BLaER1 treated with 17β-estradiol and CSF1 and Interleukin-3, amounts not matched to agents 10 nM and 100 nM (cell line): ENCODE measurements at regions not wholly inside any gene's neighbourhood (a gene's known extent, or its start where the extent isn't known, plus 50 kb on each side); places are given as distances from the start of the nearest gene placed in this dataset.

ENCODE experiments used
- H3K27ac ChIP-seq, 11 experiments: shearing (Covaris generic); formaldehyde crosslinking; 2 replicates each; pipeline ENCODE4 v1.8.1; 2022
- H3K27me3 ChIP-seq, 11 experiments: shearing (Covaris generic); formaldehyde crosslinking; 2 replicates each; pipeline ENCODE4 v1.8.1; 2022
- H3K36me3 ChIP-seq, 11 experiments: shearing (Covaris generic); formaldehyde crosslinking; 2 replicates each; pipeline ENCODE4 v1.8.1; 2022
- H3K4me1 ChIP-seq, 10 experiments: shearing (Covaris generic); formaldehyde crosslinking; 2 replicates each; pipeline ENCODE4 v1.8.1; 2022
- H3K4me2 ChIP-seq, 11 experiments: shearing (Covaris generic); formaldehyde crosslinking; 2 replicates each; pipeline ENCODE4 v1.8.1; 2022
- H3K4me3 ChIP-seq, 10 experiments: shearing (Covaris generic); formaldehyde crosslinking; 2 replicates each; pipeline ENCODE4 v1.8.1; 2022
- H3K9ac ChIP-seq, 11 experiments: shearing (Covaris generic); formaldehyde crosslinking; 2 replicates each; pipeline ENCODE4 v1.8.1; 2022
- H3K9me3 ChIP-seq, 11 experiments: shearing (Covaris generic); formaldehyde crosslinking; replicated peaks in 1 of 11; 2 replicates each; pipeline ENCODE4 v1.8.1; 2022
- H4K20me1 ChIP-seq, 11 experiments: shearing (Covaris generic); formaldehyde crosslinking; 2 replicates each; pipeline ENCODE4 v1.8.1; 2022
- Cebpa-rat ChIP-seq, 11 experiments: shearing (Covaris generic); IDR thresholded peaks; 2 replicates each; pipeline ENCODE4 v1.8.1; 2022

DNA sequence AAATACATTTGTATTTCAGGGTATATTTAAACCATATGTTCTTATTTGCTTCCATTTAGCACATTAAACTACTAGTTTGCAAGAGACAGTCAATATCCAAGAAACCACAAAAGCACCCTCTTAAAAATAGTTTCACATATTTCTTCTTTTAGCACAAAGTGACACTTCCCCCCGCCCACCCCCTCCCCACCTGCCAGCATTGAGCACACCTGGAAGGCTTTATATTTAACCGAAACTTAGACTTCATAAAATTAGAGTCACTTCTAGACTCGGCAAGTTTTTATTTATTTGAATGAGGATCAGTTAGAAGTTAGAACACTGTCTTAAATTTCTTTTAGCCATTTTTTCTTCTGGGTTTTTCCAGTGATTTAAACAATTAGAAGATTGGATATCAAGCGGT lies 355.9 kb upstream of the FIGN start:
- no peak overlapping the region for H3K4me2 ChIP-seq
- H3K27me3 ChIP-seq, result no peaks in the 10 kb centered on the region
- H3K9me3 ChIP-seq, result peaks cover 7 to 15% (median 9%) of the 10 kb centered on the region in 11 experiments; a peak in 13 of 22 replicates
- H3K4me1 ChIP-seq, result no peaks in the 10 kb centered on the region; a peak in 1 of 20 replicates
- TF ChIP-seq Cebpa-rat (IDR thresholded peaks at IDR 0.05), result no peak
- no peak overlapping the region for H3K4me3 ChIP-seq
- no peaks in the 10 kb centered on the region for H4K20me1 ChIP-seq
- H3K9ac ChIP-seq, result no peak overlapping the region
- no peak overlapping the region for H3K27ac ChIP-seq
- H3K36me3 ChIP-seq, result no peaks in the 10 kb centered on the region

DNA sequence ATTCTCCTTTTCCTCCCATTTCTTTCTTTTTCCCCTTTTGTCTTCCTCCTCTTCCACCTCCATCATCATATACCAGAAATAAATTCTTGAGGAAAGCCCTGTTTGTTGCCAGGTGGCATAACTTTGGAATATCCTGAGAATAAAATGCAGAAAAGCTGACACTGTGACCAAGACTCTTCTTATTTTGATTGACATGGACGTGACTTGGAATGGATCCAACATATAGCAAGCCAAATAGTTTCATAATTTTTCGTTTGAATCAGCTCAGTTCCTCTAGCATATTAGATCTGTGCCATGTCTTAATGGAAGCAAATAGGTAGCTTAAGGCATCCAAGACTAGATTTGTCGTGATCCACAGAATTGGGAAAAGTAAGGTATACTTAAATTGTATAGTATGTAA lies 354.7 kb upstream of the FIGN start:
- TF ChIP-seq Cebpa-rat (IDR thresholded peaks at IDR 0.05), result no peak
- Histone ChIP-seq H3K36me3 (no peaks in the 10 kb centered on the region), H3K4me2 (no peak overlapping the region), H3K9me3 (peaks cover 7 to 15% (median 9%) of the 10 kb centered on the region in 11 experiments; a peak in 13 of 22 replicates), H3K27me3 (no peaks in the 10 kb centered on the region), H3K4me1 (no peaks in the 10 kb centered on the region; a peak in 1 of 20 replicates), H3K4me3 (no peak overlapping the region), H3K27ac (no peak overlapping the region), H3K9ac (no peak overlapping the region), H4K20me1 (no peaks in the 10 kb centered on the region)

DNA sequence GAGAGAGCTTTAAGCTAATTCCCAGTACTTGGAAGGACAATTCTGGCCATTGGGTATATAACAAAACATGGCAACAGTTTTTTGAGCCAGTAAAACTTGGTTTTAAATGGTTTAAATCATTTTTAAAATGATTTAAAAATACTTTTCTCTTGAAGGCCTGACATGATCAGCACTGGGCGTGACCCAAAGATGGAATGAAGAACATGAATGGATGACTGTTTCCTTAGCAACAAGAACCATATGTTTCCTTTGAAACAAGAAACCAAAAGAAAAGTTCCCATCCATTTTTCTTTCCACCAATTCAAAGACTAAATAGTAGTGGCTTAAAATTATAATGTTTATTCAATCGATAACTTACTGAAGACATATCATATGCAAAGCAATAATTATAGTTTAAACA lies 348.3 kb upstream of the FIGN start:
- Histone ChIP-seq H3K9ac (no peak overlapping the region), H3K27me3 (no peaks in the 10 kb centered on the region), H3K4me3 (no peak overlapping the region), H3K4me2 (no peak overlapping the region), H3K9me3 (peaks cover 7 to 12% (median 9%) of the 10 kb centered on the region in 11 experiments; a peak in 13 of 22 replicates), H3K4me1 (peaks cover 0 to 5% (median 0%) of the 10 kb centered on the region in 10 experiments; a peak in 2 of 20 replicates), H4K20me1 (no peaks in the 10 kb centered on the region), H3K36me3 (no peaks in the 10 kb centered on the region), H3K27ac (no peak overlapping the region)
- no peak for TF ChIP-seq Cebpa-rat (IDR thresholded peaks at IDR 0.05)

- Histone ChIP-seq H3K36me3 (no peaks in the 10 kb centered on the region), H3K27me3 (no peaks in the 10 kb centered on the region), H3K4me1 (peaks cover 0 to 5% (median 0%) of the 10 kb centered on the region in 10 experiments; a peak in 2 of 20 replicates), H3K9me3 (peaks cover 0 to 15% (median 7%) of the 10 kb centered on the region in 11 experiments; a peak in 13 of 22 replicates), H3K9ac (no peak overlapping the region), H4K20me1 (no peaks in the 10 kb centered on the region), H3K4me3 (no peak overlapping the region), H3K27ac (no peak overlapping the region), H3K4me2 (no peak overlapping the region)
- no peak for TF ChIP-seq Cebpa-rat (IDR thresholded peaks at IDR 0.05)
Observed at GRCh38 chr2:164080486-164080885, 344.7 kb upstream of the FIGN start.

DNA sequence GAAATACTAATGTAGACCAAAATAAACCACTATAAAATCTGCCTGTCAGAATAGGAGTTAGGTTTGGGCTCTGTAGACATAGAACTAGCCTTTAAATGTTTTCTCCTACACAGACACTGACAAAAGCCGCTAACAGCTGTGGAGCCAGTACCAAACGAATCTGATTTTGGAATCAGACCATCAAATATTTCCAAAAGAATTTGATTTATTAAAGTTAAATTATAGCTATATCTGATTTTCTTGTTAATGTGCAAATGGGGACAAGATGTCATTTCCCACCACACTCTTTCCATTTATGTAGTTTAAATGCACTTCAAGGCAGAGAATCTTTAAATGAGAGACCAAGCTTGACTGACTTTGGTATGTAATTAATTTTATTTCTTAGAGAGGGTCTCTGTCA lies 343.4 kb upstream of the FIGN start:
- H3K9ac ChIP-seq, result no peak overlapping the region
- no peak for TF ChIP-seq Cebpa-rat (IDR thresholded peaks at IDR 0.05)

GRCh38 chr2:164078421-164078820 lies 342.6 kb upstream of the FIGN start:
- no peaks in the 10 kb centered on the region for H3K36me3 ChIP-seq
- TF ChIP-seq Cebpa-rat (IDR thresholded peaks at IDR 0.05), result no peak
- no peak overlapping the region for H3K27ac ChIP-seq
- H3K4me3 ChIP-seq, result no peak overlapping the region
- H3K4me2 ChIP-seq, result no peak overlapping the region
- no peaks in the 10 kb centered on the region for H3K27me3 ChIP-seq
- H4K20me1 ChIP-seq, result no peaks in the 10 kb centered on the region
- peaks cover 0 to 12% (median 4%) of the 10 kb centered on the region in 10 experiments; a peak in 12 of 20 replicates for H3K4me1 ChIP-seq
- H3K9ac ChIP-seq, result no peak overlapping the region
- H3K9me3 ChIP-seq, result peaks cover 0 to 18% (median 9%) of the 10 kb centered on the region in 11 experiments; a peak in 13 of 22 replicates

More for the DNA sequence above, 343.4 kb upstream of the FIGN start:
- Histone ChIP-seq H3K9me3 (peaks cover 0 to 18% (median 9%) of the 10 kb centered on the region in 11 experiments; a peak in 13 of 22 replicates), H3K4me2 (no peak overlapping the region), H3K36me3 (no peaks in the 10 kb centered on the region), H4K20me1 (no peaks in the 10 kb centered on the region), H3K4me1 (peaks cover 0 to 5% (median 0%) of the 10 kb centered on the region in 10 experiments; a peak in 2 of 20 replicates), H3K27ac (no peak overlapping the region), H3K27me3 (no peaks in the 10 kb centered on the region), H3K4me3 (no peak overlapping the region)

GRCh38 chr2:164073101-164074074 lies 337.6 kb upstream of the FIGN start:
- Histone ChIP-seq H3K4me2 (peak overlapping the region in 8 of 11 experiments; percentile 33 to 64 (median 58); a peak in 16 of 22 replicates), H3K36me3 (no peaks in the 10 kb centered on the region), H3K9ac (no peak overlapping the region), H3K9me3 (peaks cover 0 to 18% (median 9%) of the 10 kb centered on the region in 11 experiments; a peak in 13 of 22 replicates), H3K4me3 (no peak overlapping the region), H4K20me1 (no peaks in the 10 kb centered on the region), H3K27me3 (no peaks in the 10 kb centered on the region), H3K4me1 (peaks cover 0 to 17% (median 11%) of the 10 kb centered on the region in 10 experiments; a peak in 13 of 20 replicates), H3K27ac (no peak overlapping the region)
- TF ChIP-seq Cebpa-rat (IDR thresholded peaks at IDR 0.05), result no peak

DNA sequence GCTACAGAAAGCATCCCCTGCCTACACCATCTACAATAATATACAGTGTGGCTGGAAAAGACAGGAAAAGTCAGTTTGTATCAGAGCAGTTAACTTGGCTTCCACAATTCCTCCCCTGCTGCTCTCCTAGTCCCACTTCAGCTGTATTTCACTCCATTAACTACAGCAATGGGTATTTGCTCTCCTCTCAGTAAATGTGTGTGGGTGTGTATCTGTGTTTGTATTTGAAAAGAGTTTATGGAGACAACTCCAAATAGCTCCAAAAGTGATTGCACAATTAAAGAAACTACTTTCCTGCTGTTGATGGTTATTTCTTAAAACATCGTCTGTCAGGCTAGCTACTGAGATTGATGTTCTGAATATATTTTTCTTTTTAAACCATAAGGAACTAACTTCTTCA lies 333.7 kb upstream of the FIGN start:
- Histone ChIP-seq H3K9me3 (no peaks in the 10 kb centered on the region), H3K27me3 (no peaks in the 10 kb centered on the region), H3K27ac (no peak overlapping the region), H4K20me1 (no peaks in the 10 kb centered on the region), H3K36me3 (no peaks in the 10 kb centered on the region), H3K9ac (no peak overlapping the region), H3K4me1 (peaks cover 0 to 17% (median 11%) of the 10 kb centered on the region in 10 experiments; a peak in 13 of 20 replicates), H3K4me3 (no peak overlapping the region), H3K4me2 (peak overlapping the region in 1 of 11 experiments; percentile 16; a peak in 1 of 22 replicates)
- TF ChIP-seq Cebpa-rat (IDR thresholded peaks at IDR 0.05), result no peak

DNA sequence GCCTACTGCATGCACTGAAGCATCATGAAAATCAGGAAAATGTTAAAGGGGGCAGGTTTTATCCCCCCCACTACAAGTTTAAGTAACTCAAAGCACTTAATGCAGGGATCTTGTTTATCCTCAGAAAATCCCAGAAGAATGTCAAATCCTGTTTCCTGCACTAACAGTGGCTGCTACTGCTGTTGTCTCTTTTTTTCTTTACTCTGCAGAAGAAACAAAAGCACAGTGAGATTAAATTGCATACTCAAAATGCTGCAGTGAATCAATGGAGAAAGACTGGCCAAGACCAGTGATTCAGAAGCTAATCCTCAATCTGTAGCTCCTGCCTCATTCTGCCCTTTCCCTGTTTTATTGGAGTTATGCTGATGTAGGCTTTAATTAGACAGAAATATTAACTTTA lies 332.3 kb upstream of the FIGN start:
- H3K27me3 ChIP-seq, result no peaks in the 10 kb centered on the region
- H3K9me3 ChIP-seq, result no peaks in the 10 kb centered on the region
- no peak overlapping the region for H3K27ac ChIP-seq
- no peak overlapping the region for H3K4me3 ChIP-seq
- no peaks in the 10 kb centered on the region for H4K20me1 ChIP-seq
- no peak overlapping the region for H3K9ac ChIP-seq
- H3K36me3 ChIP-seq, result no peaks in the 10 kb centered on the region
- H3K4me1 ChIP-seq, result peaks cover 0 to 8% (median 3%) of the 10 kb centered on the region in 10 experiments; a peak in 13 of 20 replicates
- no peak for TF ChIP-seq Cebpa-rat (IDR thresholded peaks at IDR 0.05)
- H3K4me2 ChIP-seq, result no peak overlapping the region
